Thoracic aorta (tissue), 2 donors: ENCODE measurements at regions not wholly inside any gene's neighbourhood (a gene's known extent, or its start where the extent isn't known, plus 50 kb on each side); places are given as distances from the start of the nearest gene placed in this dataset.

Experiments
- ATAC-seq: fragments of 150-250 bp; one replicate; pipeline ENCODE4 v1.8.0; 2017; ENCODE audit warnings: low read depth; ENCODE audit not compliant: insufficient number of reproducible peaks, low FRiP score
- DNase-seq: peaks from one replicate; pipeline ENCODE4 v3.0.0-alpha.2; 2020; ENCODE audit warnings: low spot score
- H3K27ac ChIP-seq, 2 donors: fragments of 200-600 bp; sonication (generic); 1 replicate in 1 of 2; 2 replicates in 1 of 2; pipeline ENCODE4 v1.5.1; 2016; ENCODE audit warnings: mild to moderate bottlenecking in 2 of 2, moderate library complexity in 2 of 2
- H3K27me3 ChIP-seq: fragments of 200-600 bp; sonication (generic); replicated peaks from 2 replicates; pipeline ENCODE4 v1.6.0; 2016; ENCODE audit warnings: mild to moderate bottlenecking; ENCODE audit not compliant: insufficient read depth
- H3K36me3 ChIP-seq: fragments of 200-600 bp; sonication (generic); one replicate; pipeline ENCODE4 v1.5.1; 2016
- H3K4me1 ChIP-seq, 2 donors: fragments of 200-600 bp; sonication (generic); 1 replicate in 1 of 2; 2 replicates in 1 of 2; pipeline versions ENCODE4 v1.5.1 to v1.6.0; 2016; ENCODE audit warnings: low read depth in 2 of 2, mild to moderate bottlenecking in 1 of 2; ENCODE audit not compliant: control insufficient read depth in 1 of 2
- H3K4me3 ChIP-seq: fragments of 200-600 bp; sonication (generic); 2 replicates; pipeline ENCODE4 v1.5.1; 2016; ENCODE audit warnings: mild to moderate bottlenecking
- H3K9me3 ChIP-seq: fragments of 200-600 bp; sonication (generic); 2 replicates; pipeline ENCODE4 v1.5.1; 2016
- TF ChIP-seq, protein P1 (sequence below): fragments of 200-600 bp; sonication (generic); IDR thresholded peaks from one replicate; pipeline ENCODE4 v1.5.1; 2019; ENCODE audit warnings: antibody characterized with exemption

DNA sequence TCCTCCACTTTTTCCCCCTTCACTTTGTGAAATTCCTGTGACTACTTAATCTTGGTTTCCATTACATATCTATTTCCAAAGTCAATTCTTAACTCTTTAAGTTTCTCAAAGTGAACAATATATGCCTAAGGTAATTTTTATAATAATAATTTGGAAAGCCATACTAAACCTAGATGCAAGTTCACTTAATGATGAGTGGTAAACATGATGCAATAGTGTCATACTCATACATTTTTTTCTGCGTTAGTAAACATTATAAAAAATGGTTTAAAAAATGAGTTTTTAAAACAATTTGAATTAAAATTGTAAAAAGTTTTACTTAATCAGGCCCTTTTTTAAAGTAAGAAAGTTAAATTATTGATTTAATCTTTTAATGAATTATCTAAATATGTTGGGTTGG is 659.4 kb upstream of the FZD8 start:
- H3K4me1 ChIP-seq, result no peaks in the 10 kb centered on the region

DNA sequence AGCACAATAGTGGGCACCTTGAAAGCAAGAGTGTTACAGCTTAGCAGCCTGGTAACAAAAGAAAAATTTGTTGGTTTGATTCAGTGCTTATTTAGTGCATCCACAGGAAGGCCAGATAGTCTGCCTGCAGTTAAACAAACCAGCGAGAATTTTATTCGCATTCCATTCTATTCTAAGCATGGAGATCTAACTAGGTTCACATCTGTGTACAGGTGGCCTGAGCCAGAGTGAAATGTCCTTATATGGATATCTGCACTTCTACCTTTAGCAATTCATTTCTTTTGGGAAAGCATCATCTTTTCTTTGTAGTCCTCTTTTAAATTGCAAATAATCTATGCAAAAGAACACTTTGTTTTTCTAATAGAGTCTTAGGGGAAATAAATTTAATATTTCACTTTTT is 659.0 kb upstream of the FZD8 start:
- no peaks in the 10 kb centered on the region for H3K4me1 ChIP-seq
- no peak overlapping the region for H3K27ac ChIP-seq
- no peaks in the 10 kb centered on the region for H3K9me3 ChIP-seq
- H3K27me3 ChIP-seq, result no peaks in the 10 kb centered on the region
- H3K4me3 ChIP-seq, result no peak overlapping the region
- DNase-seq, result no peak
- TF ChIP-seq, protein P1, sequence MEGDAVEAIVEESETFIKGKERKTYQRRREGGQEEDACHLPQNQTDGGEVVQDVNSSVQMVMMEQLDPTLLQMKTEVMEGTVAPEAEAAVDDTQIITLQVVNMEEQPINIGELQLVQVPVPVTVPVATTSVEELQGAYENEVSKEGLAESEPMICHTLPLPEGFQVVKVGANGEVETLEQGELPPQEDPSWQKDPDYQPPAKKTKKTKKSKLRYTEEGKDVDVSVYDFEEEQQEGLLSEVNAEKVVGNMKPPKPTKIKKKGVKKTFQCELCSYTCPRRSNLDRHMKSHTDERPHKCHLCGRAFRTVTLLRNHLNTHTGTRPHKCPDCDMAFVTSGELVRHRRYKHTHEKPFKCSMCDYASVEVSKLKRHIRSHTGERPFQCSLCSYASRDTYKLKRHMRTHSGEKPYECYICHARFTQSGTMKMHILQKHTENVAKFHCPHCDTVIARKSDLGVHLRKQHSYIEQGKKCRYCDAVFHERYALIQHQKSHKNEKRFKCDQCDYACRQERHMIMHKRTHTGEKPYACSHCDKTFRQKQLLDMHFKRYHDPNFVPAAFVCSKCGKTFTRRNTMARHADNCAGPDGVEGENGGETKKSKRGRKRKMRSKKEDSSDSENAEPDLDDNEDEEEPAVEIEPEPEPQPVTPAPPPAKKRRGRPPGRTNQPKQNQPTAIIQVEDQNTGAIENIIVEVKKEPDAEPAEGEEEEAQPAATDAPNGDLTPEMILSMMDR, result no peak
- ATAC-seq, result no peak
- H3K36me3 ChIP-seq, result no peaks in the 10 kb centered on the region

More for the DNA sequence above, 659.4 kb upstream of the FZD8 start:
- no peak for DNase-seq
- ATAC-seq, result no peak
- Histone ChIP-seq H3K36me3 (no peaks in the 10 kb centered on the region), H3K9me3 (no peaks in the 10 kb centered on the region), H3K4me3 (no peak overlapping the region), H3K27ac (no peak overlapping the region), H3K27me3 (no peaks in the 10 kb centered on the region)
- TF ChIP-seq, protein P1, result no peak

DNA sequence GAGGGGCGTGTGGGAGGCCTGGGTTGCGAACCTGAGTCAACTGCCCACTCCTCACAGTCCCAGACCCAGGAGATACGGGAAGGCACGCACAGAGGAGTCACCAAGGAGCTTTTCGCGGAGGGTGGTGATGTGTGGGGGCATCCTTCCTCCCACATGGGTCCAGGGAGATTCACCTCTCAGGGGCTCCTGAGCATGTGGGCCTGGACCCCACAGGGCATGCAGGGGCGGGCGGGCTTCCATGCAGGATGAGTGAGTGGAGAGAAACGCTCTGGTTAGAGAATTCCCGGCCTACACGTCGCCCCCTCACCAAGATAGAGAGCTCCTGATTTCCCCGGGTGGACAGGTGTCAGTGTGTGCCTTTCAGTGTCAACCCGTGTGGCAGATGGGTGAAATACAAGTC is 641.7 kb upstream of the FZD8 start:
- Histone ChIP-seq H3K27ac (no peak overlapping the region), H3K4me1 (no peaks in the 10 kb centered on the region), H3K9me3 (peaks cover 11% of the 10 kb centered on the region), H3K4me3 (no peak overlapping the region), H3K27me3 (no peaks in the 10 kb centered on the region), H3K36me3 (no peaks in the 10 kb centered on the region)
- TF ChIP-seq, protein P1, result no peak
- DNase-seq, result no peak
- ATAC-seq, result no peak

DNA sequence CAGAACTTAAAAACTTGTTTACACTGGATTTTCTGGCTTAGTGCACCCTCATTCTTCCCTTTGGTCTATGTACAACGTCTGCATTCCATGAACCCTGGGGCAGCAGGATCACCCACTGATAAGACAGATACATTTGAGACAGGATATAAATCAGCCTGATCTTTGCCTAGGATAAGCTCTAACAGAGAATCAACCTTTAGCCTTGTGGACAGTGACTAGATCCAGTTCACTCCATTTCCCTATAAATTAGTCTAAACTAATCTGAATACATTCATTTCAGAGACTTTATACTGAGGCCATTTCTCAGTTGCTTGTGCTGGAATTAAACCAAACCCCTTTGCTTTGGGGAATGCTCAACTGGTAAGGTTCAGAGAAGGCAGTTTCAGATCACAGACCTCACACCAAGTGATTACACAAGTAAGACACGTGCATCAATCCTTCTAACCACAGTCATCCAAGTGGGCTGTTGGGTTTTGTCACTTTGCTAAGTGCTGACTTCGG is 639.8 kb upstream of the FZD8 start:
- Histone ChIP-seq H3K27me3 (no peaks in the 10 kb centered on the region), H3K4me3 (no peak overlapping the region), H3K27ac (no peak overlapping the region), H3K9me3 (no peaks in the 10 kb centered on the region), H3K36me3 (no peaks in the 10 kb centered on the region), H3K4me1 (no peaks in the 10 kb centered on the region)
- no peak for DNase-seq
- TF ChIP-seq, protein P1, result no peak
- no peak for ATAC-seq

DNA sequence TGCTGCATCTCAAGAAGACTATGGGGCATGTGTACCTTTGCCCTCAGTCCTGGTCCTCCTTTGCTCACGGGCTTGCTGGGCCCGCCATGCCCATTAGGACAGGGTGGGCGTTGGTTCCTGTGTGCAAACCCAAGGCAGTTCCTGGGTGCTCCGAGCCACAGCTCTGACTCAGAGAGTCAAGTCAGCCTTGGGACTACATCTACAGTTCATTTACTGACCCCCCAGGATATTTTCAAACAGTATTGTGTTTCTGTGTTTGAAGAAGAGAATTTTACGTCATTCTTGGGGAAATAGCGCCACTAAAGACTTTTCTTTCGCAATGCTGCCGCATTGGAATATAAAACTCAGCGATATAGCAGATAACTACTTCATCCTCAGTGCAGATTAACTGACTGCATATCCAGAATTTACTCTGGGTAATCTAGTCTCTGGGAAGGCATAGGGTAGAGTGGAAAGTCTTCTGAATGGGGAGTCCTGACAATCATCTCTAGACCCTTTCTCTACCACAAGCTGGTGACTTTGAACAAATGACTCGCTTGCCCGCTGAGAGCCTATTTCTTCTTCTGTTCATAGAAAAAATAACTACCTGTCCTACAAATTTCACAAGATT is 638.9 kb upstream of the FZD8 start:
- TF ChIP-seq, protein P1, result no peak

More for the DNA sequence above, 638.9 kb upstream of the FZD8 start:
- no peak overlapping the region for H3K27ac ChIP-seq
- no peak overlapping the region for H3K4me3 ChIP-seq
- no peak for DNase-seq
- ATAC-seq, result no peak
- H3K4me1 ChIP-seq, result no peaks in the 10 kb centered on the region
- no peaks in the 10 kb centered on the region for H3K9me3 ChIP-seq
- H3K27me3 ChIP-seq, result no peaks in the 10 kb centered on the region
- H3K36me3 ChIP-seq, result no peaks in the 10 kb centered on the region
